K562 (cell line): ENCODE measurements at regions not wholly inside any gene's neighbourhood (a gene's known extent, or its start where the extent isn't known, plus 50 kb on each side); places are given as distances from the start of the nearest gene placed in this dataset.

Experiments used
- ATAC-seq: fragments of 200-7000 bp; cut with Tn5 transposase; 3 replicates; pipeline ENCODE4 v1.9.1; 2020; ENCODE audit warnings: moderate library complexity
- BruUV-seq: library from RNA; stranded (reverse); fragments of 400-500 nt; replicated peaks from 2 replicates; lab custom pipeline; 2021; lab: Mats Ljungman, UMichigan
- CTCF ChIA-PET: fragments of 300-600 bp; formaldehyde crosslinking; extraction: SDS; loops from one replicate; lab custom pipeline; 2021; ENCODE audit warnings: low intra/inter-chr PET ratio; lab: Yijun Ruan, JAX
- POLR2A ChIA-PET: fragments of 300-600, 350-650 bp; sonication (Branson Sonifier 250); formaldehyde crosslinking; extraction: SDS; loops from one replicate; lab custom pipeline; 2021; ENCODE audit warnings: antibody characterized with exemption, inconsistent platforms; lab: Yijun Ruan, JAX
- DNase-seq, 4 experiments: peaks; one replicate each; pipeline versions ENCODE4 v3.0.0 to v3.0.0-alpha.2; 2011 to 2018; ENCODE audit warnings: low spot score in 3 of 4, mixed read lengths in 3 of 4; ENCODE audit errors: extremely low read depth in 1 of 4
- FAIRE-seq: peaks from 2 replicates; lab custom pipeline; 2011; peaks lifted over from hg19 to GRCh38; lab: Jason Lieb, UNC
- H2AFZ ChIP-seq: 2 replicates; pipeline ENCODE4 v1.6.0; 2011; ENCODE audit warnings: low read depth, low read length, control low read depth, inconsistent platforms
- H3K27ac ChIP-seq: fragments of 200-600 bp; 3 replicates; pipeline ENCODE4 v1.8.0; 2011; ENCODE audit warnings: low read depth, mild to moderate bottlenecking, control low read depth, inconsistent platforms, low read length, moderate library complexity, mixed read lengths; ENCODE audit errors: extremely low read depth
- H3K27me3 ChIP-seq, 2 experiments: fragments of 300-600 bp in 1 of 2; 2 replicates in 1 of 2; 3 replicates in 1 of 2; pipeline versions ENCODE4 v1.6.0 to v1.8.0; 2011; ENCODE audit warnings: inconsistent platforms in 2 of 2, low read length in 2 of 2, mild to moderate bottlenecking in 1 of 2, mixed read lengths in 1 of 2, moderate library complexity in 1 of 2; ENCODE audit not compliant: control insufficient read depth in 2 of 2, insufficient read depth in 2 of 2
- H3K36me3 ChIP-seq: fragments of 300-600 bp; 3 replicates; pipeline ENCODE4 v1.8.0; 2011; ENCODE audit warnings: mild to moderate bottlenecking, low read length, inconsistent platforms; ENCODE audit not compliant: control insufficient read depth, insufficient read depth
- H3K4me1 ChIP-seq, 2 experiments: fragments of 200-600 bp in 1 of 2; replicated peaks in 1 of 2; 2 replicates in 1 of 2; 3 replicates in 1 of 2; pipeline versions ENCODE4 v1.5.1 to v1.8.0; 2011; ENCODE audit warnings: inconsistent platforms in 2 of 2, low read length in 2 of 2, mild to moderate bottlenecking in 1 of 2, mixed read lengths in 1 of 2, moderate library complexity in 1 of 2; ENCODE audit not compliant: control insufficient read depth in 2 of 2, insufficient read depth in 2 of 2
- H3K4me2 ChIP-seq: 2 replicates; pipeline ENCODE4 v1.6.1; 2011; ENCODE audit warnings: low read length, control low read depth, inconsistent platforms, mixed read lengths; ENCODE audit not compliant: insufficient read depth
- H3K4me3 ChIP-seq: fragments of 200-600 bp; sonication (generic), shearing (Covaris generic); 2 replicates; pipeline ENCODE4 v1.5.1; 2016; ENCODE audit warnings: control low read depth, inconsistent platforms
- H3K79me2 ChIP-seq: fragments of 200-600 bp; 3 replicates; pipeline ENCODE4 v1.8.0; 2011; ENCODE audit warnings: low read length, inconsistent platforms; ENCODE audit not compliant: control insufficient read depth, insufficient read depth
- H3K9ac ChIP-seq, 2 experiments: 2 replicates each; pipeline versions ENCODE4 v1.6.0 to v1.6.1; 2011; ENCODE audit warnings: low read depth in 2 of 2, low read length in 2 of 2, control low read depth in 1 of 2, inconsistent platforms in 1 of 2, mild to moderate bottlenecking in 1 of 2, mixed read lengths in 1 of 2; ENCODE audit not compliant: insufficient read depth in 1 of 2
- H3K9me1 ChIP-seq: one replicate; pipeline ENCODE4 v1.6.0; 2011; ENCODE audit warnings: inconsistent platforms, mild to moderate bottlenecking, low read length, moderate library complexity; ENCODE audit not compliant: control insufficient read depth, insufficient read depth
- H3K9me3 ChIP-seq: replicated peaks from 2 replicates; pipeline ENCODE4 v1.5.1; 2011; ENCODE audit warnings: low read depth, low read length, inconsistent platforms; ENCODE audit not compliant: control insufficient read depth, insufficient read depth
- H4K20me1 ChIP-seq: replicated peaks from 2 replicates; pipeline ENCODE4 v1.6.1; 2011; ENCODE audit warnings: low read length, inconsistent platforms, mixed read lengths; ENCODE audit not compliant: control insufficient read depth, insufficient read depth
- CBX8 ChIP-seq: fragments of 200-600 bp; sonication (generic); IDR thresholded peaks from 2 replicates; pipeline ENCODE4 v1.6.1; 2012; ENCODE audit warnings: borderline replicate concordance, mixed run types, low read depth, mild to moderate bottlenecking, moderate library complexity, mixed read lengths, low read length, control low read depth, inconsistent platforms; ENCODE audit not compliant: poor library complexity, severe bottlenecking; ENCODE audit errors: extremely low read depth
- ELF4 ChIP-seq: fragments of 450-650 bp; formaldehyde crosslinking; IDR thresholded peaks from 2 replicates; pipeline ENCODE4 v1.4.0; 2022; ENCODE audit warnings: missing genetic modification characterization
- KLF6 ChIP-seq: fragments of 250-450 bp; sonication (Bioruptor Pico); IDR thresholded peaks from 2 replicates; pipeline ENCODE4 v1.4.0; 2020; ENCODE audit warnings: mild to moderate bottlenecking, moderate library complexity, borderline replicate concordance
- POLR2H ChIP-seq: IDR thresholded peaks from 2 replicates; pipeline ENCODE4 v1.6.1; 2016; ENCODE audit warnings: missing genetic modification characterization, low read depth, mild to moderate bottlenecking, control low read depth, missing compliant biosample characterization, moderate library complexity
- SIN3B ChIP-seq: fragments of 450-650 bp; IDR thresholded peaks from 2 replicates; pipeline ENCODE4 v1.6.1; 2017; ENCODE audit warnings: low read depth, mild to moderate bottlenecking, moderate library complexity
- SOX6 ChIP-seq: fragments of 450-650 bp; IDR thresholded peaks from 2 replicates; pipeline ENCODE4 v1.6.1; 2014; ENCODE audit warnings: mild to moderate bottlenecking
- TAF15 ChIP-seq: fragments of 200-400 bp; formaldehyde crosslinking; IDR thresholded peaks from 2 replicates; pipeline ENCODE4 v1.6.1; 2017; ENCODE audit warnings: mild to moderate bottlenecking, low read depth, low read length, moderate library complexity
- TARDBP ChIP-seq: fragments of 450-650 bp; IDR thresholded peaks from 2 replicates; pipeline ENCODE4 v1.6.1; 2016
- TFAM ChIP-seq: fragments of 250-450 bp; sonication (Bioruptor Pico); conservative IDR thresholded peaks from 2 replicates; pipeline ENCODE4 v1.5.0; 2021; ENCODE audit warnings: mild to moderate bottlenecking, moderate library complexity
- ZC3H8 ChIP-seq: fragments of 450-650 bp; IDR thresholded peaks from 2 replicates; pipeline ENCODE4 v1.6.1; 2017
- ZNF121 ChIP-seq: sonication (generic); formaldehyde crosslinking; conservative IDR thresholded peaks from 2 replicates; pipeline ENCODE4 v1.8.0; 2022; ENCODE audit warnings: missing genetic modification reagents
- ZNF445 ChIP-seq: fragments of 250-450 bp; sonication (Bioruptor Pico); IDR thresholded peaks from 2 replicates; pipeline ENCODE4 v1.4.0; 2020; ENCODE audit warnings: low read depth, mild to moderate bottlenecking, moderate library complexity
- ZNF780A ChIP-seq: fragments of 250-450 bp; sonication (Bioruptor Pico); IDR thresholded peaks from 2 replicates; pipeline ENCODE4 v1.5.0; 2021; ENCODE audit warnings: mild to moderate bottlenecking
- WGBS: fragments of 100-300 bp; shearing (Covaris generic); methylation state at CpG from one replicate; pipeline ENCODE4 v1.1.6; 2016; ENCODE audit warnings: low coverage, mixed read lengths; ENCODE audit not compliant: insufficient coverage; ENCODE audit errors: missing lambda C conversion rate; 5-methylcytosine and 5-hydroxymethylcytosine counted together
- in situ Hi-C: fragments of 300-500 bp; cut with MboI; formaldehyde crosslinking; loops from 4 replicates; pipeline ENCODE4 v1.15.0; 2018; ENCODE audit warnings: inconsistent platforms, mixed read lengths
- intact Hi-C: fragments of 100-400 bp; cut with micrococcal nuclease; formaldehyde crosslinking; loops from 2 replicates; pipeline ENCODE4 v1.14.2; 2022
- TF ChIP-seq, protein P1 (sequence below): fragments of 250-450 bp; sonication (Bioruptor Pico); IDR thresholded peaks from 2 replicates; pipeline ENCODE4 v1.5.0; 2021
- TF ChIP-seq, protein P2 (sequence below): fragments of 450-650 bp; IDR thresholded peaks from 2 replicates; pipeline ENCODE4 v1.6.1; 2014; ENCODE audit warnings: low read depth, mild to moderate bottlenecking, moderate library complexity, borderline replicate concordance
- TF ChIP-seq, protein P3 (sequence below): fragments of 200-400 bp; formaldehyde crosslinking; IDR thresholded peaks from 2 replicates; pipeline ENCODE4 v1.6.1; 2017; ENCODE audit warnings: mild to moderate bottlenecking, low read depth, low read length, moderate library complexity

DNA sequence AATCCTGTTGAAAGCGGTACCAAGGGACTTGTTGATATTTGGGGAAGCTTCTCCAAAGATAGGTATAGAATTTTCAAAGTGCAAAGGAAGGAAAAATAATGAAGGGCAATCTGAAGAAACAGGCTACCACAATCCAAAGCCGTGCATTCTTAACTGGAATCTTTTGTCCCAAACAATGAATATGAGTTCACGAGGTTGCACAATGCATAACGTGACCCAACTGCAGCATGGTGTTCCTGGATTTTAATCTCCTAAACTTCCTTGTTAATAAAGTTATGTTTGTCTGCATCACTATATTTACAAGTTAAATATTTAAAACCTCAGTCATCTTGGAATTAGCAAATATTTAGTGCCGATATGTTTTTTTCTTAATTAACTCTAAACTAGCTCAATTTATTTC lies 203.7 kb downstream of the WDR11 start:
- intact Hi-C loops (no loop called here), in situ Hi-C loops (no loop called here)
- Histone ChIP-seq H2AFZ (no peak overlapping the region), H3K27me3 (no peaks in the 10 kb centered on the region), H3K9me3 (no peaks in the 10 kb centered on the region), H4K20me1 (no peaks in the 10 kb centered on the region; the same call in 1 of the 2 replicates), H3K4me2 (no peak overlapping the region), H3K9ac (no peak overlapping the region), H3K27ac (no peak overlapping the region), H3K9me1 (no peaks in the 10 kb centered on the region), H3K4me1 (no peaks in the 10 kb centered on the region), H3K4me3 (no peak overlapping the region), H3K79me2 (no peaks in the 10 kb centered on the region), H3K36me3 (no peaks in the 10 kb centered on the region)
- 1% methylated on average over 5 of the region's 5 CpGs for WGBS
- ATAC-seq (no peak), FAIRE-seq (no peak), DNase-seq (no peak)
- ChIA-PET POLR2A (no interaction called here), CTCF (no interaction called here)
- no TSS peak for BruUV-seq
- no peak for TF ChIP-seq TAF15
- no peak for TF ChIP-seq ZNF121 (CRISPR knock-in tag)
- no peak for TF ChIP-seq KLF6 (CRISPR knock-in tag)
- no peak for TF ChIP-seq POLR2H (tag)
- no peak for TF ChIP-seq TARDBP
- no peak for TF ChIP-seq ZC3H8
- TF ChIP-seq TFAM, result no peak
- TF ChIP-seq CBX8, result no peak
- TF ChIP-seq, protein P1, sequence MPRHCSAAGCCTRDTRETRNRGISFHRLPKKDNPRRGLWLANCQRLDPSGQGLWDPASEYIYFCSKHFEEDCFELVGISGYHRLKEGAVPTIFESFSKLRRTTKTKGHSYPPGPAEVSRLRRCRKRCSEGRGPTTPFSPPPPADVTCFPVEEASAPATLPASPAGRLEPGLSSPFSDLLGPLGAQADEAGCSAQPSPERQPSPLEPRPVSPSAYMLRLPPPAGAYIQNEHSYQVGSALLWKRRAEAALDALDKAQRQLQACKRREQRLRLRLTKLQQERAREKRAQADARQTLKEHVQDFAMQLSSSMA (CRISPR knock-in tag), result no peak
- TF ChIP-seq ZNF780A (CRISPR knock-in tag), result no peak
- TF ChIP-seq SOX6, result no peak
- TF ChIP-seq, protein P2, sequence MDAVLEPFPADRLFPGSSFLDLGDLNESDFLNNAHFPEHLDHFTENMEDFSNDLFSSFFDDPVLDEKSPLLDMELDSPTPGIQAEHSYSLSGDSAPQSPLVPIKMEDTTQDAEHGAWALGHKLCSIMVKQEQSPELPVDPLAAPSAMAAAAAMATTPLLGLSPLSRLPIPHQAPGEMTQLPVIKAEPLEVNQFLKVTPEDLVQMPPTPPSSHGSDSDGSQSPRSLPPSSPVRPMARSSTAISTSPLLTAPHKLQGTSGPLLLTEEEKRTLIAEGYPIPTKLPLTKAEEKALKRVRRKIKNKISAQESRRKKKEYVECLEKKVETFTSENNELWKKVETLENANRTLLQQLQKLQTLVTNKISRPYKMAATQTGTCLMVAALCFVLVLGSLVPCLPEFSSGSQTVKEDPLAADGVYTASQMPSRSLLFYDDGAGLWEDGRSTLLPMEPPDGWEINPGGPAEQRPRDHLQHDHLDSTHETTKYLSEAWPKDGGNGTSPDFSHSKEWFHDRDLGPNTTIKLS, result no peak
- TF ChIP-seq, protein P3, sequence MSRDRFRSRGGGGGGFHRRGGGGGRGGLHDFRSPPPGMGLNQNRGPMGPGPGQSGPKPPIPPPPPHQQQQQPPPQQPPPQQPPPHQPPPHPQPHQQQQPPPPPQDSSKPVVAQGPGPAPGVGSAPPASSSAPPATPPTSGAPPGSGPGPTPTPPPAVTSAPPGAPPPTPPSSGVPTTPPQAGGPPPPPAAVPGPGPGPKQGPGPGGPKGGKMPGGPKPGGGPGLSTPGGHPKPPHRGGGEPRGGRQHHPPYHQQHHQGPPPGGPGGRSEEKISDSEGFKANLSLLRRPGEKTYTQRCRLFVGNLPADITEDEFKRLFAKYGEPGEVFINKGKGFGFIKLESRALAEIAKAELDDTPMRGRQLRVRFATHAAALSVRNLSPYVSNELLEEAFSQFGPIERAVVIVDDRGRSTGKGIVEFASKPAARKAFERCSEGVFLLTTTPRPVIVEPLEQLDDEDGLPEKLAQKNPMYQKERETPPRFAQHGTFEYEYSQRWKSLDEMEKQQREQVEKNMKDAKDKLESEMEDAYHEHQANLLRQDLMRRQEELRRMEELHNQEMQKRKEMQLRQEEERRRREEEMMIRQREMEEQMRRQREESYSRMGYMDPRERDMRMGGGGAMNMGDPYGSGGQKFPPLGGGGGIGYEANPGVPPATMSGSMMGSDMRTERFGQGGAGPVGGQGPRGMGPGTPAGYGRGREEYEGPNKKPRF, result no peak
- TF ChIP-seq ZNF445 (CRISPR knock-in tag), result no peak
- TF ChIP-seq ELF4 (CRISPR knock-in tag), result no peak
- no peak for TF ChIP-seq SIN3B
